Natural killer cell (primary cell): ENCODE measurements at regions not wholly inside any gene's neighbourhood (a gene's known extent, or its start where the extent isn't known, plus 50 kb on each side); places are given as distances from the start of the nearest gene placed in this dataset.

Experiments
- ATAC-seq, 3 donors: fragments of 150-1000 bp in 2 of 3; fragments of 200-7000 bp in 1 of 3; cut with Tn5 transposase; 1 replicate in 1 of 3; 2 replicates in 2 of 3; pipeline ENCODE4 v1.10.0; 2021; ENCODE audit warnings: mild to moderate bottlenecking in 2 of 3, moderate library complexity in 2 of 3
- DNase-seq, 2 donors: peaks; one replicate each; pipeline versions ENCODE4 v3.0.0 to v3.0.0-alpha.2; 2013 to 2021; ENCODE audit warnings: mixed read lengths in 1 of 2
- H3K27ac ChIP-seq: one replicate; pipeline ENCODE4 v1.5.1; 2013; ENCODE audit warnings: mild to moderate bottlenecking, low read length
- H3K27me3 ChIP-seq: one replicate; pipeline ENCODE4 v1.6.1; 2013; ENCODE audit warnings: low read length; ENCODE audit not compliant: control insufficient read depth, insufficient read depth
- H3K36me3 ChIP-seq: one replicate; pipeline ENCODE4 v1.6.1; 2013; ENCODE audit warnings: low read length; ENCODE audit not compliant: control insufficient read depth, insufficient read depth
- H3K4me1 ChIP-seq: one replicate; pipeline ENCODE4 v1.6.1; 2013; ENCODE audit warnings: low read length; ENCODE audit not compliant: control insufficient read depth, insufficient read depth
- H3K4me3 ChIP-seq: one replicate; pipeline ENCODE4 v1.5.1; 2013; ENCODE audit warnings: low read length
- H3K9me3 ChIP-seq: one replicate; pipeline ENCODE4 v1.6.1; 2013; ENCODE audit warnings: low read length; ENCODE audit not compliant: control insufficient read depth, insufficient read depth
- H3K27ac Mint-ChIP-seq, 2 donors: one replicate each; pipeline ENCODE4 v1.8.0; 2022; ENCODE audit warnings: mild to moderate bottlenecking in 2 of 2, mixed read lengths in 2 of 2, moderate library complexity in 1 of 2
- H3K27me3 Mint-ChIP-seq, 2 donors: one replicate each; pipeline ENCODE4 v1.8.0; 2022; ENCODE audit warnings: low read depth in 2 of 2, mixed read lengths in 2 of 2
- H3K36me3 Mint-ChIP-seq: one replicate; pipeline ENCODE4 v1.8.0; 2022; ENCODE audit warnings: mixed read lengths
- H3K4me1 Mint-ChIP-seq, 2 donors: one replicate each; pipeline ENCODE4 v1.8.0; 2022; ENCODE audit warnings: mixed read lengths in 2 of 2
- H3K4me3 Mint-ChIP-seq: one replicate; pipeline ENCODE4 v1.8.0; 2022; ENCODE audit warnings: mild to moderate bottlenecking, moderate library complexity, mixed read lengths
- H3K9me3 Mint-ChIP-seq, 2 donors: one replicate each; pipeline ENCODE4 v1.8.0; 2022; ENCODE audit warnings: mixed read lengths in 2 of 2
- WGBS: methylation state at CpG from one replicate; pipeline ENCODE4 v1.1.7; 2013; ENCODE audit warnings: missing lambda C conversion rate; ENCODE audit not compliant: insufficient coverage; 5-methylcytosine and 5-hydroxymethylcytosine counted together
- intact Hi-C: fragments of 100-400 bp; cut with micrococcal nuclease; formaldehyde crosslinking; loops from one replicate; pipeline ENCODE4 v1.14.2; 2022
- TF ChIP-seq, protein P1 (sequence below): fragments of 200-600 bp; IDR thresholded peaks from one replicate; pipeline ENCODE4 v1.8.0; 2022; ENCODE audit warnings: antibody characterized with exemption

DNA sequence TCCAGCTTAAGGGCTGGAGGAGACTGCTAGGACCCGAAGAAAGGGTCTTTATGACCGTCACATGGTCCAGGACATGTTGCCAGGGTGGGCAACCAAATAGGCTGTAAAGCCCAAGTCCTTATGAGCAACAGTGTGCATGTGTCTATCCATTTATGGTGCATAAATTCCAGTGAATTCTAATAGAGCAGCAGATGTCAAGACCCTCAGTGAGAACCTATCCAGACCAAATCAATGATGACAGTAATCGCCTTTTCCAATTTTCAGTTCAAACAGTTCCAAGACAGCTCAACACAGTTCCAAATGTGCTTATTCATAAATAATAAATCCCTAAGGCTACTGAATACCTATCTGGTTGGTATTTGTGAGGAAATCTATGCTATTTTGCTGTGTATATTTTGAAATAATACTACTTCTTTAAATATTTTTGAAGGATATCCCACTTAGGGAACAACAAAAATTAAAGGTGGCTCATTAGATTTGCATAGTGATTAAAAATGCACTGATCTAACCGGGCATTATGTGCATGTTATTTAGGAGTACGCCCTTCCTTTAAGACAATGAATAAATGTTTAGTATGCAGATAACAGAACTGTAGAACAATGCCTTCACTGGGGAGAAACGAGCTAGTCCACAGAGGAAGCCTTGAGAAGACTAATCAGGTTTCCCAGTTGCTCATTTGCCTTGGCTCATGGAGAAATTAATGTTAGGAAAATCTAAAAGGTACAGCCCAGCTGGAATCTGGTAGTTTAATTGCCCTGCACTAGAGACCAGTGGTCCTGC lies 519.5 kb upstream of the CHAC2 start:
- Histone ChIP-seq H3K27me3 (no peaks in the 10 kb centered on the region), H3K4me1 (no peaks in the 10 kb centered on the region), H3K9me3 (no peaks in the 10 kb centered on the region), H3K4me3 (no peak overlapping the region), H3K36me3 (no peaks in the 10 kb centered on the region), H3K27ac (no peak overlapping the region)
- TF ChIP-seq, protein P1, sequence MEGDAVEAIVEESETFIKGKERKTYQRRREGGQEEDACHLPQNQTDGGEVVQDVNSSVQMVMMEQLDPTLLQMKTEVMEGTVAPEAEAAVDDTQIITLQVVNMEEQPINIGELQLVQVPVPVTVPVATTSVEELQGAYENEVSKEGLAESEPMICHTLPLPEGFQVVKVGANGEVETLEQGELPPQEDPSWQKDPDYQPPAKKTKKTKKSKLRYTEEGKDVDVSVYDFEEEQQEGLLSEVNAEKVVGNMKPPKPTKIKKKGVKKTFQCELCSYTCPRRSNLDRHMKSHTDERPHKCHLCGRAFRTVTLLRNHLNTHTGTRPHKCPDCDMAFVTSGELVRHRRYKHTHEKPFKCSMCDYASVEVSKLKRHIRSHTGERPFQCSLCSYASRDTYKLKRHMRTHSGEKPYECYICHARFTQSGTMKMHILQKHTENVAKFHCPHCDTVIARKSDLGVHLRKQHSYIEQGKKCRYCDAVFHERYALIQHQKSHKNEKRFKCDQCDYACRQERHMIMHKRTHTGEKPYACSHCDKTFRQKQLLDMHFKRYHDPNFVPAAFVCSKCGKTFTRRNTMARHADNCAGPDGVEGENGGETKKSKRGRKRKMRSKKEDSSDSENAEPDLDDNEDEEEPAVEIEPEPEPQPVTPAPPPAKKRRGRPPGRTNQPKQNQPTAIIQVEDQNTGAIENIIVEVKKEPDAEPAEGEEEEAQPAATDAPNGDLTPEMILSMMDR, result no peak
- H3K27ac Mint-ChIP-seq, result no peak overlapping the region
- H3K9me3 Mint-ChIP-seq, result peaks cover 0 to 2% of the 10 kb centered on the region in 2 donors
- WGBS, result 84% methylated on average over 6 of the region's 6 CpGs
- ATAC-seq (no peak), DNase-seq (no peak)
- no peaks in the 10 kb centered on the region for H3K4me1 Mint-ChIP-seq
- intact Hi-C loops, result no loop called here
- H3K4me3 Mint-ChIP-seq, result no peak overlapping the region
- no peaks in the 10 kb centered on the region for H3K36me3 Mint-ChIP-seq
- H3K27me3 Mint-ChIP-seq, result no peaks in the 10 kb centered on the region

DNA sequence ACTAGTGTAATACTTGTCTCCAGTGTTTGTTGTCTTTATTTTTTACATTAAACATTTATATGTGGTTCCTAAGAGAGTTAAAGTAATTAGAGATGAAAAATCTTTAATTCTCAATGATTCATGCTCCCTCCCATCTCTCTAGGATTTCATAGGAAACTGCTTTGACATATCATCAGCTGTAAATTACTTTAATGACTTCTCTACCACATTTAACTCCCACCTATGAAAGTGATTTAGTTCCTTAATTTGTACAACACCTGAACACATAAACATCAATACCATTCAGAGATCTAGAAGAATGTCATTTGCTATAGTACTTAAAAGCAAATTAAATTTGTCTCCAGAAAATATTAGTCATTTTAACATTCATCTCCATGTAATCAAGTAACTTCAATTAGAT lies 524.2 kb upstream of the CHAC2 start:
- Mint-ChIP-seq H3K27me3 (no peaks in the 10 kb centered on the region), H3K27ac (no peak overlapping the region), H3K36me3 (no peaks in the 10 kb centered on the region), H3K9me3 (peaks cover 0 to 2% of the 10 kb centered on the region in 2 donors), H3K4me3 (no peak overlapping the region), H3K4me1 (no peaks in the 10 kb centered on the region)
- Histone ChIP-seq H3K4me3 (no peak overlapping the region), H3K27ac (no peak overlapping the region), H3K36me3 (no peaks in the 10 kb centered on the region), H3K4me1 (no peaks in the 10 kb centered on the region), H3K9me3 (no peaks in the 10 kb centered on the region), H3K27me3 (no peaks in the 10 kb centered on the region)
- intact Hi-C loops, result no loop called here
- no peak for ATAC-seq
- no peak for DNase-seq
- TF ChIP-seq, protein P1, result no peak

DNA sequence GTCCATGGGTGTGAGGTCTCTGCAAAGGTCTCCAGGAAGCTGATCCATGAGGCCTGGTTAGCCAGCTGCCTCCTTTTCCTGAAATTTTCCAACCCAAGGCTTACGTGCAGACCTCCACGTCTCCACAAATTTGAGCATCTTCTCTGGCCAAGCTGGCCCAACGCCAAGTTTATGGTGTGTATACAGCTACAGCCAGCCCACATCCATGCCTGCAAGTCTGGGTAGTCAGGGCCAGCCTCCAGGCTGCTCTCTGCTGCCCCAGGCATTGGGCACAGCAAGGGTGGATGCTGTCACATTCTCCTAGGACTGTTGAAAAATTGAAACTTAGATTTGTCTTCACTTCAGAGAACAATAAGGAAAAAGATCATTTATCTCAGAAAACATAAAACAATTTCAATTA lies 525.5 kb upstream of the CHAC2 start:
- TF ChIP-seq, protein P1, result no peak
- ATAC-seq, result no peak
- H3K36me3 Mint-ChIP-seq, result no peaks in the 10 kb centered on the region
- no peaks in the 10 kb centered on the region for H3K27me3 ChIP-seq
- H3K4me1 Mint-ChIP-seq, result no peaks in the 10 kb centered on the region
- no peak overlapping the region for H3K27ac ChIP-seq
- H3K4me3 ChIP-seq, result no peak overlapping the region
- H3K4me3 Mint-ChIP-seq, result no peak overlapping the region
- H3K36me3 ChIP-seq, result no peaks in the 10 kb centered on the region
- no peaks in the 10 kb centered on the region for H3K4me1 ChIP-seq
- no peaks in the 10 kb centered on the region for H3K27me3 Mint-ChIP-seq
- H3K9me3 Mint-ChIP-seq, result peaks cover 2% of the 10 kb centered on the region in 2 donors
- no peaks in the 10 kb centered on the region for H3K9me3 ChIP-seq
- intact Hi-C loops, result no loop called here
- WGBS, result 35% methylated on average over 3 of the region's 3 CpGs
- no peak for DNase-seq
- no peak overlapping the region for H3K27ac Mint-ChIP-seq
